NCI-H1048 (cell line): ENCODE measurements at regions not wholly inside any gene's neighbourhood (a gene's known extent, or its start where the extent isn't known, plus 50 kb on each side); places are given as distances from the start of the nearest gene placed in this dataset.
"Not testable (repeated sequence)": the region's sequence is repeated elsewhere in the genome, so short reads cannot be mapped to it uniquely, and the experiment has no call there.

ENCODE experiments used
- DNase-seq: peaks from one replicate; lab custom pipeline; 2025; lab: John Stamatoyannopoulos, UW

- DNase-seq, result no peak
Measured at GRCh38 chr3:148500881-148501280, 196.8 kb upstream of the AGTR1 start.

DNA sequence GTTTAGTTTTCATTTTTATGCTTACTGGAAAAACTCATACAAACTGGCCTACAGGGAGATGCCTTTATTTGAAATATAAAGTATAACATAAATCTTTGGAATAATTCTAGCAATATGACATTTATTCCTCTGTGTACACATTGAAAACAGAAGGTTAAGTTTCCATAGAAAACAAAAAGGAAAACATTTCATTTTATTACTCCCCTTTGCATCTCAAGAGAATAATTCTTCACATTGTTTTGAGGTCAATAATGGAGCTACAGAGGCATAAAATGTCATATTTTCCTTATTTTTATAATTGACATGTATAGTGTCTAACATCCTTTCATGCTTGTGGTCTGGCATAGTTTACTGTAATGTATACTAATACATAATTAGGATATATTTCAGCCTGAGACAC lies 187.6 kb upstream of the AGTR1 start:
- DNase-seq, result no peak

DNA sequence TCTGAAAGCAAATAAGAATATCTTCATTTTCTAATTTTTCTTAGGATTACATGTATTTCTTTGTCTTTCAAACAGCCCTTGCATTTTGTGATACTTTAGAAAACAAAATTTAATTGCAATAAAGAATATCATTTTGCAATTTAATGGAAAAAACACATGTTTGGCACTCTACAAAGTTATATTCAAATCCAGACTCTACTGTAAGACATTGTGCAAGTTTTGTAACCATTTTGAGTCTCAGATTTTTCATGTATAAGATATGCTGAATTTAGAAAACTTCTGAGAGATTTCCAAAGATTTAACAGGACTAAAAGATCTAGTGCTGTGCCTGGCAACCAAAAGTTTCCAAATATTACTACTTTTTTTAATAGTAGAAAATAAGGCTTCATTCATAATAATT lies 187.1 kb upstream of the AGTR1 start:
- DNase-seq, result no peak

DNA sequence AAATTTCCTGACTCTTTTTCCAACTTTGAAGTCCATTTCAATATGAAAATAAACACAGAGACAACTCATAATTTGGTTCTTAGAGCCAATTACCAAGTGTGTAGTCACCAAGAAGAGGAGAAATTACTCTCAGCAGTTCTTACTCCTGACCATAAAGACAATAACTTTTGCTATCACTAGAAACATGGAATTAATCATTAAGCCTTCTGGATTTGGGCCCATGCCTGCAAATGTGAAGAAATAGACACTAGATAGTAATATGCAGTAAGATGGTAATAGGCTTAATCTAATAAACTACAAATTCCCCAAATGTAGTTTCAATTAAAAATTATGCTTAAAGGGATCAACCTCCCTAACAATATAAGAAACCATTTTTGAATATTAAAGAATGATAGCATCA lies 185.1 kb upstream of the AGTR1 start:
- DNase-seq, result no peak

DNA sequence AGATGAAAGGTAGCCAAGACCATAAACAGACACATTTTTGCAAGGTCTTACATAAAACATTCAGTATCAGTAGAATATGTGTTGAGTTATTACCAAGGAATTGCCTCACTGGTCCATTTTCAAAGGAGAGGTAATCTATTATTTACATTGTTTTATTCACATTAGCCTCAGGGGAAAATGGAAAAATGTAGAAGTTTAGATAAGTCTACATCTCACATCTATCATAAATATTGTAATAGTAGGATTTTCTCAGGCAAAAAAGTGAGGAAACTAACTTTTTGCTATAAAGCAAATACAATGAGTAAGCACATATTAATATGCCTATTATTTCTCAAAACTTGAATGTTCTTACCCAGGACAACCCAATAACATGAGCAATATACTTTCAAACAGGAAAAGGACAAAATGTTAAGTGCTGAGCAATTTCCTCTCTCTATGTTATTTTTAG lies 184.6 kb upstream of the AGTR1 start:
- DNase-seq, result no peak

- no peak for DNase-seq
Measured at GRCh38 chr3:148518520-148518919, 179.2 kb upstream of the AGTR1 start.

GRCh38 chr3:148525621-148526020 lies 172.1 kb upstream of the AGTR1 start:
- not testable (repeated sequence) for DNase-seq

- no peak for DNase-seq
Measured at GRCh38 chr3:148528024-148528423, 169.7 kb upstream of the AGTR1 start.

- DNase-seq, result no peak
Measured at GRCh38 chr3:148531836-148532235, 165.9 kb upstream of the AGTR1 start.

DNA sequence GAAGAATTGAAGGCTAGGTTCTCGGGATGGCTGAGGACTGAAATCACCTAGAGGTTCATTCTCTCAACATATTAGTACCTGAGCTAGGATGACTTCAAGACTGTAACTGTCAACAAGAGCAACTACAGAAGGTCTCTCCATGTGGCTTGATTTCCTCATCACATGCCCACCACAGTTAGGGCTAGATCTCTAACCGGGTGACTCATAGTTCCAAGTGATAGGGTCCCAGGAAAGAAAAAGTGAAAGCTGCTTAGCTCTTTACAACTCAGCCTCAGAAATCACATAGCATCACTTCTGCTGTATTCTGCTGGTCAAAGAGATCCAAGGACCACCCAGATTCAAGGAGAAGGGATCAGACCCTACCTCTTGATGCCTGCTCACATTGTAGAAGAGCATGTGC lies 165.4 kb upstream of the AGTR1 start:
- DNase-seq, result no peak

GRCh38 chr3:148532774-148533173 lies 164.9 kb upstream of the AGTR1 start:
- no peak for DNase-seq

DNA sequence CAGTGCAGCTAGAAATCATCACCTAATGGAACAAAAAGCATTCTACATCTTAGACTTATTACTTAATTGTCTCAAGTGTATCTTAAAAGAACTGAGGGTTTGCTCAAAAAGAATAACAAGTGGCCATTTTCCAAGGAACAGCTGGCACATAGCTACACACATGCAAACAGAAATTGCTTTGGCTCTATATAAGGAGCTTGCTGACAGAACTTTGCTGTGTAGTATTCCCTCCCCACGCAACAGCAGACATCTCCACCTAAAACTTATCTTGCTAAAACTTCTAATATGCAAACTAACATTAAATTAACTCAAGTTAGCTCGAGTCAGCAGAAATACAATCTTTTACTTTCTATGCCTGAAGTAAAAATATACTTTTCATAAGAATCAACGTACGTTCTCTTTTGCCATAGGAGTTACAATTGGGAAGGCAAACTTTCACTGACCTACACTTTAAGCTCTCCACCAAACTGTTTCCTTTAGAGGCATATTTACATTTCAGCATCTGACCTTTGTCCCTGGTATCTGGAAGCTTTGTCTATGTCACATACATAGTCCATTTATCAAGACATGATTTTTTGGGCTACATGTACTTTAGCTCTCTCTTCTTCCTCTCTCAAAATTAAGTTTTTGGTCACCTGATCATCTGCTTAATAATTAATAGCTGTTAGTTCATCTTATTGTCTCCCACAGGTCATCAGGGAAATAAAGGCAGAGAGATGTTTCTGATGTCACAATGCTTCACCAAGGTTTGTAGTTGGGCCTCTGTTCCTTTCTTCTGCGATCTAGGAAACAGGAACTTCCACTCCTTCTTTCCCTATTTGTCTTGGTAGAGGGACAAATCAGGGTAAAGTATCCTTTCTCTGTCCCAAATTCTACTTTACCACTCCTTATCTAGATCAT lies 163.4 kb upstream of the AGTR1 start:
- no peak for DNase-seq

DNA sequence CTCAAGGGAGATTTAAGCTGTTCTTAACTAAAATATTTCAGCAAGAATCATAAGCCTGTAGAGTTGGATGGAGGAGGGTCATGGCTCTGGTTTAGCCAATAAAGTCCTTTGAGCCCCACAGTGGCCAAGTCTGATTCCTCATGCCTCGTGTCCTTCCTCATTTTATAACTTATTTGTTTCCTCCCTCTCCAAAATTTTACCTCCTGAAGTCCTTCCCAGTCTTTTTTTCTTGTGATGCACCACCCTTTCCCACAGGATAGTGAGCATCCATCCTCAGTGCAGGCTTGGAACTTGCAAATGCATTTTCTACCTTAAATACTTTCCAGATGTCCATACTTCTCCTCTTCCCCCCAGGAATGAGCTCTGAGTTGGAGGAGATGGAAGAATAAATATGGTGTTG lies 162.7 kb upstream of the AGTR1 start:
- DNase-seq, result no peak

DNA sequence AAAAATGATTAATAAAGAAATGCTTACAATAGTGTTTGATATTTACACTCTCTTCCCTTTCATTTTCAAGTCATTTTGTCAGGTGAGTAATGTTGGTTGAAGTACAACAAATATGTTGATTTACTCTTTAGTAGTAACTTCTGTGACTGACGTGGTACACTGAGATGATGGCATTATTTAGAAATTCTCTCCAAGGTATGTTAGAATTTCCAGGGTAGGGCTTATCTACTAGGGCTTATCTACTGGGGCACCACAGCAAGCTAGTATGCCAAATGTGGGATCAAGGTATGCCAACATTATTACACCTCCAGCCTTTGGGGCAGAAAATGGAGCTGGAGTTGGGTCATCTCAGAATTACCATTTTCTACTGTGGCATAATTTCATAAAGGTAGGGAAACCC lies 157.4 kb upstream of the AGTR1 start:
- no peak for DNase-seq

GRCh38 chr3:148540851-148541250 lies 156.9 kb upstream of the AGTR1 start:
- no peak for DNase-seq

DNA sequence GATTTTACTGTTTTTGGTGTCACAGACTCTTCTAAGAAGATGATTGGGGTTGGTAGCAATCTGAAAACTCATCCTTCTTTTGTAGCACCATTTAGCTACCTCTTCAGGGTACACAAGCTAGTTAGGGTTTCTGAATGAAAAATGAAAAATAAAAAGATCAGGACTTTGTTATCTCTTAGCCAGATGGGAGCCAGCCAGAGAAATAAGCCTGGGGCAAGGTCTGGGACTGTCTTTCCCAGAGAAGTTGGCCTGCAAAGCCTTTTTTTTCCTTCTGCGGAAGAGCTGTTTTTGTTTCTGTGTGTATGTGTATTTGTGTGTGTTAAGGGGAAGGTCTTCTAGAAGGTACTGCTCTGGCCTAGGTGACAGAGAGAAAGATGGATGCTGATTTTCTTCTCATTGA lies 150.7 kb upstream of the AGTR1 start:
- DNase-seq, result no peak

DNA sequence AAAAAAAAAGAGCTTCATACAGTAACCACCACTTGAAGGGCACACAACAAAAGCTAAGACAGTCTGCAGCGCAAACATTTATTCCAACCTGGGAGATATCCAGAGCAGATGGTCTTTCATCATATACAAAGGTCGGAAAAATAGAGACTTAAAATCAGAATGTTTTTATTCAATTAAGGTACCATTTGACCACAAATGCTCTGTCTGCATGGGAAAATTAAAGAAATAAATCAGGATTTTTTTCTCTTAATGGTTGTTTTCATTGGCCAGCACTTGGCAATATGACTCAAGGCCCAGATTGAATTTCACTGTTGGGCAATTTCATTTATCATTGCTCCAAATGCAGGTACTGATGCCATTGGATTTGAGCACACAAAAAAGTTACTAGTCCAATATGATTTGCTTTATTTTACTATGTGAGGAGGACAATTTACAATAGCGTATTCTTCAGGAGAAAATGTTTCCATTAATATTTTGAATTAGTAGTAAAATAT lies 145.9 kb upstream of the AGTR1 start:
- DNase-seq, result no peak

- DNase-seq, result no peak
Measured at GRCh38 chr3:148554367-148554766, 143.3 kb upstream of the AGTR1 start.

GRCh38 chr3:148556664-148557063 lies 141.0 kb upstream of the AGTR1 start:
- DNase-seq, result no peak

GRCh38 chr3:148577579-148577978 lies 120.1 kb upstream of the AGTR1 start:
- DNase-seq, result not testable (repeated sequence)

- no peak for DNase-seq
Measured at GRCh38 chr3:148582126-148582525, 115.6 kb upstream of the AGTR1 start.

DNA sequence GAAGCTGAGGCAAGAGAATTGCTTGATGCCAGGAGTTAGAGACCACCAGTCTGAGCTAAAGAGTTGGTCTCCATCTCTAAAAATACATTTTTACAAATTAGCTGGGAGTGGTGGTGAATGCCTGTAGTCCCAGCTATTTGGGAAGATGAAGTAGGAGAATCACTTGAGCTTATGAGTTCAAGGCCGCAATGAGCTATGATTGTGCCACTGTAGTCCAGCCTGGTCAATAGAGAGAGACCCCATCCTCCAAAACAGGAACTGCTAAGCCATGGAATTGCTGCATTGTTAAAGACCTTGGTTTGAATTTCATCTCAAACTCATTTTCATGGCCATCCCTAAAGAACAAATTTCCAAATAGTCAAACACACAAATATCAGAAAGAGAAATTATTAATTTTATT lies 113.9 kb upstream of the AGTR1 start:
- no peak for DNase-seq

DNA sequence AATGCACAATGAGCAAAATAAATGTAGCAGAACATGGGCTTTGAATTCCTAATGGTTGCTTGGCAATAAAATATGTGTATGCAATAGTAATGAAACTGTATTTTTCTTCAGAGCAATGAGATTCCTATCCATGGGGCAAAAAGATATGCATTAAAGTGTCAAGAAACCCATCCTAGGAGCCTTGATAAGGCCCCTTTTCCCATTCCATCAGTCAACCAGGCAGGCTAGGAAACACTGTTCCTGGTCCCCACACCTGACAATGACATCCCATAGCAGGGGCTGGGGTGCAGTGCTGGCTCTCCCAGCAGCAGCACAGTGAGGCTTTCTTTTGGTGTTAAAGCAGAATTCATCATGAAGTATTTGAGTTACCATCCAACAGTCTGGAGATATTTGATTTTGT lies 113.3 kb upstream of the AGTR1 start:
- no peak for DNase-seq
